ENCODE measurements at regions not wholly inside any gene's neighbourhood (a gene's known extent, or its start where the extent isn't known, plus 50 kb on each side); places are given as distances from the start of the nearest gene placed in this dataset.

DNA sequence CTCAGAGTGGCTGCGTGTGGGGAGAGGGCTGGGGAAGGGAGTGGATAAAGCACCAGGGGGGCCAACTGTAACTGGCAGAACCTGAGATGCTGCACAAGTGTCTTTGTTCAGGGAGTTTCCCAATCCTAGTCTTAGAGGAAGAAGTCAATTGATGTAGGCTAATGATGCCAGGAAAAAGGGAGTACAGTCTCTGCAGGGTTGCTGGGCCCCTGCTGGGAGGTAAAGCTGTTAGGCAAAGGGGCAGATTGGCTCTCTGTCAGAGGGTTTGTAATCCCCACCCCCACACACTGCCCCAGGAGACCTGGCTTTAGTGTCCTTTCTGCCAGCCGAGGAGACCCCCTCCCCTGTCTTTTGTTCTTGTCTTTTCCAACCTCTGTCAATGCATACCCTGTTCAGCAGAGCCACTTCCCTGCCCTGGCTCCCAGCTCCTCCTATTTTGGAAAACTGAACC, 178.4 kb downstream of the KCNA5 start:
- TF ChIP-seq EP300 (IDR thresholded peaks at IDR 0.05), result no peak
- TF ChIP-seq, protein P1, sequence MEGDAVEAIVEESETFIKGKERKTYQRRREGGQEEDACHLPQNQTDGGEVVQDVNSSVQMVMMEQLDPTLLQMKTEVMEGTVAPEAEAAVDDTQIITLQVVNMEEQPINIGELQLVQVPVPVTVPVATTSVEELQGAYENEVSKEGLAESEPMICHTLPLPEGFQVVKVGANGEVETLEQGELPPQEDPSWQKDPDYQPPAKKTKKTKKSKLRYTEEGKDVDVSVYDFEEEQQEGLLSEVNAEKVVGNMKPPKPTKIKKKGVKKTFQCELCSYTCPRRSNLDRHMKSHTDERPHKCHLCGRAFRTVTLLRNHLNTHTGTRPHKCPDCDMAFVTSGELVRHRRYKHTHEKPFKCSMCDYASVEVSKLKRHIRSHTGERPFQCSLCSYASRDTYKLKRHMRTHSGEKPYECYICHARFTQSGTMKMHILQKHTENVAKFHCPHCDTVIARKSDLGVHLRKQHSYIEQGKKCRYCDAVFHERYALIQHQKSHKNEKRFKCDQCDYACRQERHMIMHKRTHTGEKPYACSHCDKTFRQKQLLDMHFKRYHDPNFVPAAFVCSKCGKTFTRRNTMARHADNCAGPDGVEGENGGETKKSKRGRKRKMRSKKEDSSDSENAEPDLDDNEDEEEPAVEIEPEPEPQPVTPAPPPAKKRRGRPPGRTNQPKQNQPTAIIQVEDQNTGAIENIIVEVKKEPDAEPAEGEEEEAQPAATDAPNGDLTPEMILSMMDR (IDR thresholded peaks at IDR 0.05), result no peak

Measured in gastroesophageal sphincter (tissue), 3 donors.